Mammary epithelial cell (primary cell): ENCODE measurements at regions not wholly inside any gene's neighbourhood (a gene's known extent, or its start where the extent isn't known, plus 50 kb on each side); places are given as distances from the start of the nearest gene placed in this dataset.

ENCODE experiments used
- CTCF ChIP-seq, 2 donors: IDR thresholded peaks in 1 of 2; conservative IDR thresholded peaks in 1 of 2; 2 replicates each; pipeline ENCODE4 v1.5.1; 2011 to 2012; ENCODE audit warnings: inconsistent platforms in 2 of 2, low read length in 2 of 2, mild to moderate bottlenecking in 2 of 2, control low read depth in 1 of 2, low read depth in 1 of 2; ENCODE audit not compliant: insufficient read depth in 1 of 2; ENCODE audit errors: extremely low read depth in 1 of 2
- EZH2 ChIP-seq: IDR thresholded peaks from 2 replicates; pipeline ENCODE4 v1.6.1; 2012; ENCODE audit warnings: low read length, inconsistent platforms, borderline replicate concordance

GRCh38 chr13:91046715-91047327, 300.7 kb upstream of the MIR17HG start:
- no peak for TF ChIP-seq EZH2
- TF ChIP-seq CTCF (conservative IDR thresholded peaks at IDR 0.05 in 1 of 2, IDR thresholded peaks at IDR 0.05 in 1 of 2; ENCODE audit: extremely low read depth in 1 of 2, insufficient read depth in 1 of 2, low read depth in 1 of 2, low read length in 2 of 2): no peak
